ENCODE measurements at regions not wholly inside any gene's neighbourhood (a gene's known extent, or its start where the extent isn't known, plus 50 kb on each side); places are given as distances from the start of the nearest gene placed in this dataset.

DNA sequence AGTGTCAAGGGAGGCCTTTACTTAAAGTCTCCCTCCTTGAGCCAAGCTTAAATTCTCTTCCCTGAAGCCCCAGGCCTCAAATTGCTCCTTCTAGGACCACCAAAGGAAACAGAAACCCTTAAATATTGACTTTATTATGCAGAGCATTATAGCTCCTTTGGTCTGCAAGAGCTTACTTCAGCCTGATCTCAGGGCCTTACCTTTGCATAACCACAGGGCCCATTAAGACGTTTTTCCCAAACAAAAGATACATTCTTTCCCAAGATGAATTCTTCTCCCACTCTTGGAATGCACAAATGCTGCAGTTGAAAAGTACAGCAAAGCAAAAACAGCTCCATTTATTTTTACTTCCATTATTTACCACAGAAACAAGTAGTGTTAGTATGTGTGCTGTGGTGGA lies 130.8 kb downstream of the B3GNT2 start:
- H2AFZ ChIP-seq (ENCODE audit: low read length), result no peak overlapping the region
- H3K27me3 ChIP-seq (ENCODE audit: insufficient read depth, low read length), result no peaks in the 10 kb centered on the region
- H4K20me1 ChIP-seq (ENCODE audit: insufficient read depth, low read length), result no peaks in the 10 kb centered on the region
- H3K79me2 ChIP-seq (ENCODE audit: insufficient read depth, low read length), result no peaks in the 10 kb centered on the region
- no peak overlapping the region for H3K4me3 ChIP-seq (ENCODE audit: low read depth, low read length, poor library complexity, severe bottlenecking)
- H3F3A ChIP-seq (ENCODE audit: insufficient read depth, low read length), result no peaks in the 10 kb centered on the region
- TF ChIP-seq CTCF (IDR thresholded peaks at IDR 0.05; ENCODE audit: low read length), result no peak
- no peaks in the 10 kb centered on the region for H3K36me3 ChIP-seq (ENCODE audit: insufficient read depth, low read length)
- H3K9me2 ChIP-seq (ENCODE audit: low read depth, low read length), result no peaks in the 10 kb centered on the region
- H3K27ac ChIP-seq (ENCODE audit: low read depth, low read length, poor library complexity, severe bottlenecking), result no peak overlapping the region
- no peak overlapping the region for H3K4me2 ChIP-seq (ENCODE audit: low read length)
- peaks cover 16% of the 10 kb centered on the region; the same call in 1 of the 2 replicates for H3K9me3 ChIP-seq (ENCODE audit: low read length)
- H3K9ac ChIP-seq (ENCODE audit: low read length), result no peak overlapping the region
- H3K4me1 ChIP-seq (ENCODE audit: insufficient read depth, low read length, severe bottlenecking), result peaks cover 6% of the 10 kb centered on the region

DNA sequence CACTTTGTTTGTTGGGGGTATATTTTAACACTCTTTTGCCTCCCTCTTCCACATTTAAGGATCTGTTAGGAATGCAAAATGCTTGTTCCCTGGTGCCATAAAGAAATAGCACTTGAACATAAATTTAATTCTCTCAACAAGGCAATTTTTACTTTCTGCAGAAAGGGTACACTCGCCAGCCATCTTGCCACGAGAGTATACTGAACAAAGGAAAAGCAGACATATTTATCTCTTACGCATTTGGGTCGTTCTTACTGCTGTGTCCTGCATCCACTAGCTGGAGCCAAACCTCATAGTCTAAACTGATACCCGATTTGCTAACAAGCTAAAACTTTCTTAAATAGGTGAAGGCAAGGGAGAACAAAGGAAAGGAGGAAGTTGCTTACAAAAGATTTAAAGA lies 129.5 kb downstream of the B3GNT2 start:
- Histone ChIP-seq H4K20me1 (ENCODE audit: insufficient read depth, low read length) (no peaks in the 10 kb centered on the region), H3K9ac (ENCODE audit: low read length) (no peak overlapping the region), H3K27me3 (ENCODE audit: insufficient read depth, low read length) (no peaks in the 10 kb centered on the region), H3F3A (ENCODE audit: insufficient read depth, low read length) (no peaks in the 10 kb centered on the region), H3K4me3 (ENCODE audit: low read depth, low read length, poor library complexity, severe bottlenecking) (no peak overlapping the region), H3K4me1 (ENCODE audit: insufficient read depth, low read length, severe bottlenecking) (peaks cover 14% of the 10 kb centered on the region), H3K4me2 (ENCODE audit: low read length) (no peak overlapping the region), H3K36me3 (ENCODE audit: insufficient read depth, low read length) (no peaks in the 10 kb centered on the region), H3K9me2 (ENCODE audit: low read depth, low read length) (no peaks in the 10 kb centered on the region), H3K27ac (ENCODE audit: low read depth, low read length, poor library complexity, severe bottlenecking) (no peak overlapping the region), H2AFZ (ENCODE audit: low read length) (no peak overlapping the region), H3K9me3 (ENCODE audit: low read length) (peaks cover 16% of the 10 kb centered on the region; the same call in 1 of the 2 replicates), H3K79me2 (ENCODE audit: insufficient read depth, low read length) (no peaks in the 10 kb centered on the region)
- no peak for TF ChIP-seq EZH2 (IDR thresholded peaks at IDR 0.05; ENCODE audit: borderline replicate concordance, low read length)
- no peak for TF ChIP-seq CTCF (IDR thresholded peaks at IDR 0.05; ENCODE audit: low read length)

DNA sequence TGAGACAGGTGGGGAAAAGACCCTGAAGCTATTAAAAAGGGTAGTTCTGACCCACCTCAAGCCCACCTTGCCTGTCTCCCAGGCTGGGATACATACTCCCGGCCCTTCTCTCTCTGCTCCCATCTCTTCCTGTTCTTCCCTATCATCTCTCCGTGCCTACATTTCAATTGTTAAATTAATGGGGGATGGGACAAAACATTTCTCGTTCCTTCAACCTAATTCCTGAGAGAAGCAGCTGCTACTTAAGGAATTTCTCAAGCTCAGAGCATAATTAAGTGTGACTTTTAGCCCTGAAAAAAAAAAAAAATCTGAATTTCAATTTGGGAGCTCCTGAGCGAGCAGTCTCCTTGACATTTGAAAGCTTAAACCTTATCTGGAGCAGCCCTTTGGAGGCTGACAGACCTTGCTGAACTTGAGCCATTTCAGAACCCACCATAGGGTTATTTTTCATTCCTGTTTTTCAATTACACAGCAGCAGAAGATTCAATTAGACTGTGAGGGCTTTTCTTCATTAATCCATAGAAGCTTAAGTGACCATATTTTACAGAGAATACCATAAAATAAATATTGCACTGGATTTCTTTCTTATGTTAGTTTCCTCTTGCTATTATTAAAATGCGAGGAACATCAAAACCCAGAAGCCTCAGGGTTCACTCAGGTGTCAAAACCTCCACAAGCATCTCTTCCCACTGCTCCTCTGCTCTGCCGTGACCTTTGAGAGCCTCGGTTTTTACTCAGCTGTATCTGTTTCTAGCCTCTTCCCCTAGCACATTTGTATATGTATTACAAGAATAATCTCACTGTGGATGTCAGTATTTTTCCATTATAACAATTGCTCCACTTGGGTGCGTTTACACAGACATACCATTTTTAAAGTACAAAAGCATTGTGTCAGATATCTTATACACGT lies 125.7 kb downstream of the B3GNT2 start:
- Histone ChIP-seq H3K9ac (ENCODE audit: low read length) (no peak overlapping the region), H3K4me2 (ENCODE audit: low read length) (no peak overlapping the region), H3F3A (ENCODE audit: insufficient read depth, low read length) (no peaks in the 10 kb centered on the region)

More for the DNA sequence above, 125.7 kb downstream of the B3GNT2 start:
- no peak overlapping the region for H2AFZ ChIP-seq (ENCODE audit: low read length)
- peaks cover 13% of the 10 kb centered on the region; the same call in 1 of the 2 replicates for H3K9me3 ChIP-seq (ENCODE audit: low read length)
- H3K79me2 ChIP-seq (ENCODE audit: insufficient read depth, low read length), result no peaks in the 10 kb centered on the region
- H3K4me1 ChIP-seq (ENCODE audit: insufficient read depth, low read length, severe bottlenecking), result peaks cover 21% of the 10 kb centered on the region
- H3K9me2 ChIP-seq (ENCODE audit: low read depth, low read length), result no peaks in the 10 kb centered on the region
- H3K27me3 ChIP-seq (ENCODE audit: insufficient read depth, low read length), result no peaks in the 10 kb centered on the region
- H4K20me1 ChIP-seq (ENCODE audit: insufficient read depth, low read length), result no peaks in the 10 kb centered on the region
- no peak for TF ChIP-seq CTCF (IDR thresholded peaks at IDR 0.05; ENCODE audit: low read length)
- no peak for TF ChIP-seq EZH2 (IDR thresholded peaks at IDR 0.05; ENCODE audit: borderline replicate concordance, low read length)
- no peaks in the 10 kb centered on the region for H3K36me3 ChIP-seq (ENCODE audit: insufficient read depth, low read length)
- no peak overlapping the region for H3K4me3 ChIP-seq (ENCODE audit: low read depth, low read length, poor library complexity, severe bottlenecking)
- peak overlapping the region; percentile 1 for H3K27ac ChIP-seq (ENCODE audit: low read depth, low read length, poor library complexity, severe bottlenecking)

All from OCI-LY1 (cell line).